HepG2 (cell line): ENCODE measurements at regions not wholly inside any gene's neighbourhood (a gene's known extent, or its start where the extent isn't known, plus 50 kb on each side); places are given as distances from the start of the nearest gene placed in this dataset.

Source experiments
- ATAC-seq: fragments of 200-7000 bp; cut with Tn5 transposase; 3 replicates; pipeline ENCODE4 v1.9.1; 2020; ENCODE audit warnings: mild to moderate bottlenecking, moderate library complexity
- BruUV-seq: library from RNA; stranded (reverse); fragments of 400-500 nt; replicated peaks from 2 replicates; lab custom pipeline; 2021; lab: Mats Ljungman, UMichigan
- CTCF ChIA-PET: fragments of 300-600 bp; formaldehyde crosslinking; extraction: SDS; loops from one replicate; lab custom pipeline; 2021; ENCODE audit warnings: low total read pairs, inconsistent platforms, low intra/inter-chr PET ratio; lab: Yijun Ruan, JAX
- POLR2A ChIA-PET: fragments of 350-600 bp; sonication (Branson Sonifier 250); formaldehyde crosslinking; loops from one replicate; lab custom pipeline; 2020; ENCODE audit warnings: antibody characterized with exemption, inconsistent platforms; lab: Yijun Ruan, JAX
- DNase-seq: peaks from one replicate; pipeline ENCODE4 v3.0.0-alpha.2; 2015; ENCODE audit warnings: low spot score
- FAIRE-seq: peaks from 3 replicates; lab custom pipeline; 2011; peaks lifted over from hg19 to GRCh38; lab: Jason Lieb, UNC
- H2AFZ ChIP-seq: one replicate; pipeline ENCODE4 v1.6.1; 2011; ENCODE audit warnings: low read length, inconsistent platforms
- H3K27ac ChIP-seq: fragments of 300-600 bp; 3 replicates; pipeline ENCODE4 v1.8.0; 2011; ENCODE audit warnings: mixed run types, mild to moderate bottlenecking, mixed read lengths, low read length, inconsistent platforms; ENCODE audit not compliant: insufficient read depth; ENCODE audit errors: extremely low read length
- H3K27me3 ChIP-seq, 2 experiments: fragments of 200-600 bp in 1 of 2; 2 replicates in 1 of 2; 3 replicates in 1 of 2; pipeline versions ENCODE4 v1.6.0 to v1.8.0; 2011; ENCODE audit warnings: low read length in 2 of 2, mild to moderate bottlenecking in 2 of 2, moderate library complexity in 2 of 2, inconsistent platforms in 1 of 2; ENCODE audit not compliant: insufficient read depth in 2 of 2, control insufficient read depth in 1 of 2
- H3K36me3 ChIP-seq, 2 experiments: fragments of 200-600 bp in 1 of 2; replicated peaks in 1 of 2; 2 replicates in 1 of 2; 3 replicates in 1 of 2; pipeline versions ENCODE4 v1.5.1 to v1.8.0; 2011; ENCODE audit warnings: low read length in 2 of 2, inconsistent platforms in 1 of 2; ENCODE audit not compliant: insufficient read depth in 2 of 2, control insufficient read depth in 1 of 2
- H3K4me1 ChIP-seq: 2 replicates; pipeline ENCODE4 v1.5.1; 2012; ENCODE audit warnings: low read length, inconsistent platforms; ENCODE audit not compliant: insufficient read depth
- H3K4me2 ChIP-seq: 2 replicates; pipeline ENCODE4 v1.6.0; 2011; ENCODE audit warnings: low read depth, low read length, inconsistent platforms
- H3K4me3 ChIP-seq, 3 experiments: fragments of 200-600 bp in 1 of 3; sonication (generic), shearing (Covaris generic) in 1 of 3; replicated peaks in 1 of 3; 2 replicates each; pipeline ENCODE4 v1.5.1; 2011 to 2016; ENCODE audit warnings: low read length in 3 of 3, inconsistent platforms in 2 of 3, low read depth in 2 of 3, mild to moderate bottlenecking in 2 of 3, control low read depth in 1 of 3, mixed read lengths in 1 of 3; ENCODE audit not compliant: insufficient read depth in 1 of 3
- H3K79me2 ChIP-seq: one replicate; pipeline ENCODE4 v1.6.1; 2011; ENCODE audit warnings: low read length, inconsistent platforms; ENCODE audit not compliant: insufficient read depth
- H3K9ac ChIP-seq: 2 replicates; pipeline ENCODE4 v1.6.0; 2011; ENCODE audit warnings: mild to moderate bottlenecking, low read depth, low read length, inconsistent platforms; ENCODE audit not compliant: insufficient read depth
- H3K9me3 ChIP-seq: 2 replicates; pipeline ENCODE4 v1.5.1; 2012; ENCODE audit warnings: mild to moderate bottlenecking, low read length
- H4K20me1 ChIP-seq: 2 replicates; pipeline ENCODE4 v1.6.0; 2011; ENCODE audit warnings: inconsistent platforms, mild to moderate bottlenecking, low read length, moderate library complexity; ENCODE audit not compliant: insufficient read depth
- AHR ChIP-seq: IDR thresholded peaks from 2 replicates; pipeline ENCODE4 v1.6.1; 2018; ENCODE audit warnings: missing genetic modification reagents, missing compliant biosample characterization
- BATF2 ChIP-seq: sonication (generic); formaldehyde crosslinking; IDR thresholded peaks from 2 replicates; pipeline ENCODE4 v1.8.0; 2022; ENCODE audit warnings: mild to moderate bottlenecking, missing genetic modification reagents, moderate library complexity
- BRCA1 ChIP-seq: sonication (generic); formaldehyde crosslinking; IDR thresholded peaks from 2 replicates; pipeline ENCODE4 v1.4.0; 2020; ENCODE audit warnings: missing genetic modification reagents
- DDIT3 ChIP-seq: sonication (generic); formaldehyde crosslinking; IDR thresholded peaks from 2 replicates; pipeline ENCODE4 v1.4.0; 2020; ENCODE audit warnings: mild to moderate bottlenecking, missing genetic modification reagents
- GATAD2A ChIP-seq: IDR thresholded peaks from 2 replicates; pipeline ENCODE4 v1.6.1; 2016
- MEIS1 ChIP-seq: sonication (generic); formaldehyde crosslinking; IDR thresholded peaks from 2 replicates; pipeline ENCODE4 v1.9.0; 2021; ENCODE audit warnings: mild to moderate bottlenecking, missing genetic modification reagents, moderate library complexity, borderline replicate concordance
- TFDP2 ChIP-seq: sonication (generic); formaldehyde crosslinking; IDR thresholded peaks from 2 replicates; pipeline ENCODE4 v1.4.0; 2020; ENCODE audit warnings: missing genetic modification reagents
- TSC22D2 ChIP-seq: sonication (generic); formaldehyde crosslinking; IDR thresholded peaks from 2 replicates; pipeline ENCODE4 v1.5.1; 2020; ENCODE audit warnings: missing genetic modification reagents, mild to moderate bottlenecking, borderline replicate concordance
- ZBTB2 ChIP-seq: sonication (generic); formaldehyde crosslinking; IDR thresholded peaks from 2 replicates; pipeline ENCODE4 v1.8.0; 2022; ENCODE audit warnings: low read depth, missing genetic modification reagents
- ZBTB37 ChIP-seq: sonication (generic); formaldehyde crosslinking; IDR thresholded peaks from 2 replicates; pipeline ENCODE4 v1.4.0; 2020; ENCODE audit warnings: mild to moderate bottlenecking, missing genetic modification reagents
- ZFP1 ChIP-seq: IDR thresholded peaks from 2 replicates; pipeline ENCODE4 v1.6.1; 2016
- ZMAT3 ChIP-seq: sonication (generic); formaldehyde crosslinking; conservative IDR thresholded peaks from 2 replicates; pipeline ENCODE4 v1.7.0; 2021; ENCODE audit warnings: missing genetic modification reagents
- ZMYM3 ChIP-seq: sonication (generic); formaldehyde crosslinking; IDR thresholded peaks from 2 replicates; pipeline ENCODE4 v1.5.1; 2020; ENCODE audit warnings: mild to moderate bottlenecking, missing genetic modification reagents
- ZNF317 ChIP-seq: sonication (generic); formaldehyde crosslinking; IDR thresholded peaks from 2 replicates; pipeline ENCODE4 v1.5.0; 2020; ENCODE audit warnings: mild to moderate bottlenecking, missing genetic modification reagents
- ZNF879 ChIP-seq: sonication (generic); formaldehyde crosslinking; IDR thresholded peaks from 2 replicates; pipeline ENCODE4 v1.8.1; 2023; ENCODE audit warnings: missing genetic modification reagents
- WGBS: methylation state at CpG from one replicate; pipeline ENCODE4 v1.1.6; 2017; ENCODE audit warnings: low lambda C conversion rate; 5-methylcytosine and 5-hydroxymethylcytosine counted together
- in situ Hi-C: cut with HindIII; loops from 2 replicates; pipeline ENCODE4 v1.10.0; 2017; ENCODE audit warnings: low pct_unique_long_range_greater_than_20kb; ENCODE audit not compliant: extremely low pct_ligation_motif_present
- intact Hi-C: fragments of 100-400 bp; cut with micrococcal nuclease; formaldehyde crosslinking; loops from one replicate; pipeline ENCODE4 v1.10.0; 2022; ENCODE audit not compliant: unreplicated experiment

GRCh38 chr7:10085231-10085630 lies 888.4 kb upstream of the PHF14 start:
- Histone ChIP-seq H3K79me2 (no peaks in the 10 kb centered on the region), H3K9me3 (peaks cover 82% of the 10 kb centered on the region), H3K4me1 (no peaks in the 10 kb centered on the region), H3K4me2 (no peak overlapping the region), H4K20me1 (no peaks in the 10 kb centered on the region), H3K9ac (no peak overlapping the region), H2AFZ (no peak overlapping the region), H3K27ac (no peak overlapping the region), H3K36me3 (no peaks in the 10 kb centered on the region), H3K27me3 (no peaks in the 10 kb centered on the region), H3K4me3 (no peak overlapping the region)
- ATAC-seq (no peak), DNase-seq (no peak), FAIRE-seq (no peak)
- intact Hi-C loops, result no loop called here
- WGBS, result 30% methylated on average over 7 of the region's 9 CpGs
- CTCF ChIA-PET, result no interaction called here
- no TSS peak for BruUV-seq
- in situ Hi-C loops, result no loop called here
- TF ChIP-seq ZNF317 (no peak), TSC22D2 (CRISPR knock-in tag) (no peak), MEIS1 (no peak), DDIT3 (CRISPR knock-in tag) (no peak)
- TF ChIP-seq, all 625 proteins: peak for 0
- POLR2A ChIA-PET, result no interaction called here

- in situ Hi-C loops (no loop called here), intact Hi-C loops (no loop called here)
- no peak for DNase-seq
- H4K20me1 ChIP-seq, result no peaks in the 10 kb centered on the region
- POLR2A ChIA-PET, result no interaction called here
- peaks cover 64% of the 10 kb centered on the region for H3K9me3 ChIP-seq
- no peak overlapping the region for H2AFZ ChIP-seq
- no peaks in the 10 kb centered on the region; a peak in 1 of 5 replicates for H3K27me3 ChIP-seq
- H3K36me3 ChIP-seq, result no peaks in the 10 kb centered on the region
- no TSS peak for BruUV-seq
- WGBS, result 2% methylated on average over 2 of the region's 2 CpGs
- no peak overlapping the region for H3K4me2 ChIP-seq
- CTCF ChIA-PET, result no interaction called here
- no peaks in the 10 kb centered on the region for H3K4me1 ChIP-seq
- no peak for FAIRE-seq
- no peak overlapping the region for H3K27ac ChIP-seq
- no peaks in the 10 kb centered on the region for H3K79me2 ChIP-seq
- ATAC-seq, result no peak
- H3K9ac ChIP-seq, result no peak overlapping the region
- H3K4me3 ChIP-seq, result no peak overlapping the region
- no peak for TF ChIP-seq ZMAT3 (CRISPR knock-in tag)
- TF ChIP-seq ZNF317, result no peak
- TF ChIP-seq ZMYM3, result no peak
- no peak for TF ChIP-seq TFDP2 (CRISPR knock-in tag)
- TF ChIP-seq ZNF879 (CRISPR knock-in tag), result no peak
- TF ChIP-seq AHR (CRISPR knock-in tag), result no peak
- TF ChIP-seq BRCA1, result no peak
- TF ChIP-seq ZBTB37 (CRISPR knock-in tag), result no peak
- no peak for TF ChIP-seq GATAD2A (CRISPR knock-in tag)
- TF ChIP-seq BATF2 (CRISPR knock-in tag), result no peak
- TF ChIP-seq ZBTB2 (CRISPR knock-in tag), result no peak
- TF ChIP-seq ZFP1 (CRISPR knock-in tag), result no peak
Observed at GRCh38 chr7:10100572-10100971, 873.1 kb upstream of the PHF14 start.
